K562 (cell line): ENCODE measurements at regions not wholly inside any gene's neighbourhood (a gene's known extent, or its start where the extent isn't known, plus 50 kb on each side); places are given as distances from the start of the nearest gene placed in this dataset.

Experiments used
- ATAC-seq: fragments of 200-7000 bp; cut with Tn5 transposase; 3 replicates; pipeline ENCODE4 v1.9.1; 2020; ENCODE audit warnings: moderate library complexity
- BruUV-seq: library from RNA; stranded (reverse); fragments of 400-500 nt; replicated peaks from 2 replicates; lab custom pipeline; 2021; lab: Mats Ljungman, UMichigan
- CTCF ChIA-PET: fragments of 300-600 bp; formaldehyde crosslinking; extraction: SDS; loops from one replicate; lab custom pipeline; 2021; ENCODE audit warnings: low intra/inter-chr PET ratio; lab: Yijun Ruan, JAX
- POLR2A ChIA-PET: fragments of 300-600, 350-650 bp; sonication (Branson Sonifier 250); formaldehyde crosslinking; extraction: SDS; loops from one replicate; lab custom pipeline; 2021; ENCODE audit warnings: antibody characterized with exemption, inconsistent platforms; lab: Yijun Ruan, JAX
- DNase-seq, 4 experiments: peaks; one replicate each; pipeline versions ENCODE4 v3.0.0 to v3.0.0-alpha.2; 2011 to 2018; ENCODE audit warnings: low spot score in 3 of 4, mixed read lengths in 3 of 4; ENCODE audit errors: extremely low read depth in 1 of 4
- FAIRE-seq: peaks from 2 replicates; lab custom pipeline; 2011; peaks lifted over from hg19 to GRCh38; lab: Jason Lieb, UNC
- H2AFZ ChIP-seq: 2 replicates; pipeline ENCODE4 v1.6.0; 2011; ENCODE audit warnings: low read depth, low read length, control low read depth, inconsistent platforms
- H3K27ac ChIP-seq: fragments of 200-600 bp; 3 replicates; pipeline ENCODE4 v1.8.0; 2011; ENCODE audit warnings: low read depth, mild to moderate bottlenecking, control low read depth, inconsistent platforms, low read length, moderate library complexity, mixed read lengths; ENCODE audit errors: extremely low read depth
- H3K27me3 ChIP-seq, 2 experiments: fragments of 300-600 bp in 1 of 2; 2 replicates in 1 of 2; 3 replicates in 1 of 2; pipeline versions ENCODE4 v1.6.0 to v1.8.0; 2011; ENCODE audit warnings: inconsistent platforms in 2 of 2, low read length in 2 of 2, mild to moderate bottlenecking in 1 of 2, mixed read lengths in 1 of 2, moderate library complexity in 1 of 2; ENCODE audit not compliant: control insufficient read depth in 2 of 2, insufficient read depth in 2 of 2
- H3K36me3 ChIP-seq: fragments of 300-600 bp; 3 replicates; pipeline ENCODE4 v1.8.0; 2011; ENCODE audit warnings: mild to moderate bottlenecking, low read length, inconsistent platforms; ENCODE audit not compliant: control insufficient read depth, insufficient read depth
- H3K4me1 ChIP-seq, 2 experiments: fragments of 200-600 bp in 1 of 2; replicated peaks in 1 of 2; 2 replicates in 1 of 2; 3 replicates in 1 of 2; pipeline versions ENCODE4 v1.5.1 to v1.8.0; 2011; ENCODE audit warnings: inconsistent platforms in 2 of 2, low read length in 2 of 2, mild to moderate bottlenecking in 1 of 2, mixed read lengths in 1 of 2, moderate library complexity in 1 of 2; ENCODE audit not compliant: control insufficient read depth in 2 of 2, insufficient read depth in 2 of 2
- H3K4me2 ChIP-seq: 2 replicates; pipeline ENCODE4 v1.6.1; 2011; ENCODE audit warnings: low read length, control low read depth, inconsistent platforms, mixed read lengths; ENCODE audit not compliant: insufficient read depth
- H3K4me3 ChIP-seq: fragments of 200-600 bp; sonication (generic), shearing (Covaris generic); 2 replicates; pipeline ENCODE4 v1.5.1; 2016; ENCODE audit warnings: control low read depth, inconsistent platforms
- H3K79me2 ChIP-seq: fragments of 200-600 bp; 3 replicates; pipeline ENCODE4 v1.8.0; 2011; ENCODE audit warnings: low read length, inconsistent platforms; ENCODE audit not compliant: control insufficient read depth, insufficient read depth
- H3K9ac ChIP-seq, 2 experiments: 2 replicates each; pipeline versions ENCODE4 v1.6.0 to v1.6.1; 2011; ENCODE audit warnings: low read depth in 2 of 2, low read length in 2 of 2, control low read depth in 1 of 2, inconsistent platforms in 1 of 2, mild to moderate bottlenecking in 1 of 2, mixed read lengths in 1 of 2; ENCODE audit not compliant: insufficient read depth in 1 of 2
- H3K9me1 ChIP-seq: one replicate; pipeline ENCODE4 v1.6.0; 2011; ENCODE audit warnings: inconsistent platforms, mild to moderate bottlenecking, low read length, moderate library complexity; ENCODE audit not compliant: control insufficient read depth, insufficient read depth
- H3K9me3 ChIP-seq: replicated peaks from 2 replicates; pipeline ENCODE4 v1.5.1; 2011; ENCODE audit warnings: low read depth, low read length, inconsistent platforms; ENCODE audit not compliant: control insufficient read depth, insufficient read depth
- H4K20me1 ChIP-seq: replicated peaks from 2 replicates; pipeline ENCODE4 v1.6.1; 2011; ENCODE audit warnings: low read length, inconsistent platforms, mixed read lengths; ENCODE audit not compliant: control insufficient read depth, insufficient read depth
- ARID2 ChIP-seq: fragments of 450-650 bp; IDR thresholded peaks from 2 replicates; pipeline ENCODE4 v1.6.1; 2017; ENCODE audit warnings: antibody characterized with exemption, mild to moderate bottlenecking
- CTCFL ChIP-seq: IDR thresholded peaks from 2 replicates; pipeline ENCODE4 v1.6.1; 2011; ENCODE audit warnings: borderline replicate concordance, low read depth, mild to moderate bottlenecking, moderate library complexity, low read length; ENCODE audit not compliant: insufficient read depth, poor library complexity, severe bottlenecking
- DEAF1 ChIP-seq: fragments of 450-650 bp; formaldehyde crosslinking; IDR thresholded peaks from 2 replicates; pipeline ENCODE4 v1.4.0; 2020; ENCODE audit warnings: mild to moderate bottlenecking, moderate library complexity
- E2F6 ChIP-seq, 2 experiments: IDR thresholded peaks; 2 replicates each; pipeline ENCODE4 v1.6.1; 2011; ENCODE audit warnings: borderline replicate concordance in 1 of 2, control low read depth in 1 of 2, low read depth in 1 of 2, low read length in 1 of 2, mild to moderate bottlenecking in 1 of 2, mixed read lengths in 1 of 2, moderate library complexity in 1 of 2; ENCODE audit not compliant: insufficient read depth in 1 of 2, insufficient read length in 1 of 2, poor library complexity in 1 of 2, severe bottlenecking in 1 of 2; ENCODE audit errors: extremely low read depth in 1 of 2
- HDAC6 ChIP-seq: IDR thresholded peaks from 2 replicates; pipeline ENCODE4 v1.6.1; 2012; ENCODE audit warnings: low read depth, mild to moderate bottlenecking, control low read depth, inconsistent platforms, low read length, moderate library complexity
- HNRNPH1 ChIP-seq: fragments of 200-400 bp; formaldehyde crosslinking; optimal IDR thresholded peaks from 2 replicates; pipeline ENCODE3; 2017; ENCODE audit warnings: low read depth, mild to moderate bottlenecking, low read length, moderate library complexity
- IFI16 ChIP-seq: fragments of 250-450 bp; sonication (Bioruptor Pico); IDR thresholded peaks from 2 replicates; pipeline ENCODE4 v2.1.2; 2022; ENCODE audit warnings: mild to moderate bottlenecking, inconsistent platforms
- IRF9 ChIP-seq: fragments of 450-650 bp; IDR thresholded peaks from 2 replicates; pipeline ENCODE4 v1.6.1; 2016; ENCODE audit warnings: missing biosample characterization, missing genetic modification characterization
- MCM7 ChIP-seq, 2 experiments: fragments of 450-650 bp; IDR thresholded peaks; 2 replicates each; pipeline ENCODE4 v1.6.1; 2016 to 2018
- NFATC3 ChIP-seq: fragments of 450-650 bp; IDR thresholded peaks from 2 replicates; pipeline ENCODE4 v1.6.1; 2017; ENCODE audit warnings: mild to moderate bottlenecking
- SIN3A ChIP-seq, 2 experiments: fragments of 150-350 bp in 1 of 2; IDR thresholded peaks; 2 replicates each; pipeline ENCODE4 v1.6.1; 2011 to 2016; ENCODE audit warnings: borderline replicate concordance in 2 of 2, low read depth in 2 of 2, low read length in 2 of 2, mild to moderate bottlenecking in 2 of 2, moderate library complexity in 2 of 2; ENCODE audit not compliant: control insufficient read depth in 1 of 2
- UBTF ChIP-seq, 2 experiments: IDR thresholded peaks; 2 replicates each; pipeline ENCODE4 v1.6.1; 2012; ENCODE audit warnings: improper control_type of control experiment in 2 of 2, low read depth in 2 of 2, low read length in 2 of 2, borderline replicate concordance in 1 of 2
- ZNF239 ChIP-seq: fragments of 250-450 bp; sonication (Bioruptor Pico); IDR thresholded peaks from 2 replicates; pipeline ENCODE4 v1.4.0; 2020; ENCODE audit warnings: mild to moderate bottlenecking
- WGBS: fragments of 100-300 bp; shearing (Covaris generic); methylation state at CpG from one replicate; pipeline ENCODE4 v1.1.6; 2016; ENCODE audit warnings: low coverage, mixed read lengths; ENCODE audit not compliant: insufficient coverage; ENCODE audit errors: missing lambda C conversion rate; 5-methylcytosine and 5-hydroxymethylcytosine counted together
- in situ Hi-C: fragments of 300-500 bp; cut with MboI; formaldehyde crosslinking; loops from 4 replicates; pipeline ENCODE4 v1.15.0; 2018; ENCODE audit warnings: inconsistent platforms, mixed read lengths
- intact Hi-C: fragments of 100-400 bp; cut with micrococcal nuclease; formaldehyde crosslinking; loops from 2 replicates; pipeline ENCODE4 v1.14.2; 2022

- DNase-seq: no peak
- CTCF ChIA-PET: no interaction called here
- POLR2A ChIA-PET: interaction anchor here (0.6 kb wide), 2 partner anchors 43 to 74 kb away, joined by 3 to 4 read pairs; no protein-coding TSS in a partner anchor
- no peak overlapping the region for H3K27ac ChIP-seq
- intact Hi-C loops: no loop called here
- WGBS: 2% methylated on average over 4 of the region's 4 CpGs
- no peaks in the 10 kb centered on the region for H3K36me3 ChIP-seq
- 0 out of 2 replicates have a peak, but pooled peaks cover 3% of the 10 kb centered on the region for H4K20me1 ChIP-seq
- no TSS peak for BruUV-seq
- H3K79me2 ChIP-seq: no peaks in the 10 kb centered on the region
- no peaks in the 10 kb centered on the region; a peak in 1 of 5 replicates for H3K4me1 ChIP-seq
- in situ Hi-C loops: no loop called here
- FAIRE-seq: no peak
- ATAC-seq: no peak; the same call in 2 of the 3 replicates
- H3K4me3 ChIP-seq: no peak overlapping the region
- H3K27me3 ChIP-seq: peaks cover 0 to 10% of the 10 kb centered on the region in 2 experiments; a peak in 3 of 5 replicates
- H2AFZ ChIP-seq: no peak overlapping the region
- H3K4me2 ChIP-seq: no peak overlapping the region
- no peaks in the 10 kb centered on the region for H3K9me1 ChIP-seq
- no peak overlapping the region for H3K9ac ChIP-seq
- H3K9me3 ChIP-seq: no peaks in the 10 kb centered on the region
- TF ChIP-seq IFI16 (no peak), E2F6 (IDR thresholded peaks at IDR 0.05; ENCODE audit: borderline replicate concordance in 1 of 2, extremely low read depth in 1 of 2, insufficient read depth in 1 of 2, insufficient read length in 1 of 2, low read depth in 1 of 2, low read length in 1 of 2, poor library complexity in 1 of 2, severe bottlenecking in 1 of 2) (no peak), IRF9 (no peak), HDAC6 (no peak), CTCFL (no peak), HNRNPH1 (no peak), UBTF (IDR thresholded peaks at IDR 0.05; ENCODE audit: borderline replicate concordance in 1 of 2, low read depth in 2 of 2, low read length in 2 of 2) (no peak), DEAF1 (no peak), NFATC3 (no peak), MCM7 (IDR thresholded peaks at IDR 0.05) (no peak), ARID2 (no peak), SIN3A (IDR thresholded peaks at IDR 0.05; ENCODE audit: borderline replicate concordance in 2 of 2, control insufficient read depth in 1 of 2, low read depth in 2 of 2, low read length in 2 of 2) (no peak), ZNF239 (CRISPR knock-in tag) (no peak)
Observed at GRCh38 chr1:30284226-30284625, 439.2 kb downstream of the MATN1 start.
